ENCODE measurements at regions not wholly inside any gene's neighbourhood (a gene's known extent, or its start where the extent isn't known, plus 50 kb on each side); places are given as distances from the start of the nearest gene placed in this dataset.

DNA sequence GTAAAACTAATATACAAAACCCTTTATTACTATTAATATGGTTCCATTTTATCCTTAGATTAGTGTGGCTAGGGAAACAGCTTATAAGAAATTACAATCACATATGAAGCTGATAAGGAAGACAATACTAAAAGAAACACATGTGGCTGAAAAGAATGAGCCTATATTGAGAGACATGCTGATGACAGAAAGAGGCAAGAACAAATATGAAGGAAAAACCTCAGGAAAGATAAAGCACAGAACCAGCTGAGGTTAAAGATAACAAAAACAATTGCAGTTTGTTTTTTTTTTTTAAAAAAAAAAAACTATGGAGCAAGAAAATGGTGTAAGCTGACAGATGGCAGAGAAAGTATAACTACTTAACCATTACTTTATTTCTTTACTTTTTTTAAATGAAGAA is 69.2 kb upstream of the OSBPL8 start:
- Histone ChIP-seq H3K9me2 (ENCODE audit: insufficient read depth) (no peaks in the 10 kb centered on the region), H3K36me3 (ENCODE audit: control insufficient read depth in 1 of 2, insufficient read depth in 2 of 2, low read length in 2 of 2) (no peaks in the 10 kb centered on the region), H3K79me2 (ENCODE audit: insufficient read depth, low read length) (no peaks in the 10 kb centered on the region), H3K4me1 (ENCODE audit: control insufficient read depth in 1 of 2, insufficient read depth in 2 of 2, low read length in 2 of 2) (peaks cover 0 to 4% of the 10 kb centered on the region in 2 experiments; a peak in 1 of 4 replicates), H3K9me3 (ENCODE audit: control insufficient read depth in 1 of 2, insufficient read depth in 1 of 2, low read depth in 1 of 2, low read length in 2 of 2) (no peaks in the 10 kb centered on the region), H3K4me3 (replicated peaks in 1 of 2; ENCODE audit: low read depth in 1 of 2, low read length in 2 of 2) (no peak overlapping the region), H4K20me1 (ENCODE audit: insufficient read depth) (no peaks in the 10 kb centered on the region), H2AFZ (ENCODE audit: low read depth, low read length, poor library complexity, severe bottlenecking) (no peak overlapping the region), H3K4me2 (ENCODE audit: low read length) (no peak overlapping the region), H3K9ac (ENCODE audit: low read length) (no peak overlapping the region), H3K27me3 (ENCODE audit: insufficient read depth, low read length) (no peaks in the 10 kb centered on the region), H3K27ac (ENCODE audit: low read depth, low read length) (no peak overlapping the region)
- intact Hi-C loops (cut with micrococcal nuclease), result no loop called here
- POLR2A ChIA-PET, result interaction anchor here (0.8 kb wide), 1 partner anchor 9 kb away, joined by 3 read pairs; no protein-coding TSS in a partner anchor
- no TSS peak for BruUV-seq (replicated peaks)
- CTCF ChIA-PET, result interaction anchor here (1.0 kb wide), 1 partner anchor 382 kb away, joined by 4 read pairs; no protein-coding TSS in a partner anchor
- RAD21 ChIA-PET (ENCODE audit: low non-redundant PET in 1 of 2, low total read pairs in 2 of 2, uncharacterized antibody in 2 of 2, unreplicated experiment in 2 of 2), result no interaction called here
- ATAC-seq (no peak), DNase-seq (ENCODE audit: low read depth, low spot score) (no peak)
- TF ChIP-seq EGR1 (IDR thresholded peaks at IDR 0.05; ENCODE audit: low read depth) (no peak), ELF1 (IDR thresholded peaks at IDR 0.05; ENCODE audit: borderline replicate concordance, low read depth) (no peak), TCF7L2 (IDR thresholded peaks at IDR 0.05; ENCODE audit: borderline replicate concordance, extremely low read depth, insufficient read depth, insufficient read length) (no peak), CEBPB (IDR thresholded peaks at IDR 0.05; ENCODE audit: low read depth) (no peak), POLR2A (IDR thresholded peaks at IDR 0.05; ENCODE audit: borderline replicate concordance, extremely low read depth, insufficient read depth, insufficient read length) (no peak), ZFX (IDR thresholded peaks at IDR 0.05) (no peak), SRF (IDR thresholded peaks at IDR 0.05; ENCODE audit: low read depth) (no peak), FOSL1 (IDR thresholded peaks at IDR 0.05; ENCODE audit: low read depth) (no peak), EZH2phosphoT487 (IDR thresholded peaks at IDR 0.05; ENCODE audit: borderline replicate concordance) (no peak), ZNF274 (IDR thresholded peaks at IDR 0.05; ENCODE audit: low read depth, low read length) (no peak), SIN3A (IDR thresholded peaks at IDR 0.05; ENCODE audit: low read depth) (no peak)
- TF ChIP-seq, protein P1, sequence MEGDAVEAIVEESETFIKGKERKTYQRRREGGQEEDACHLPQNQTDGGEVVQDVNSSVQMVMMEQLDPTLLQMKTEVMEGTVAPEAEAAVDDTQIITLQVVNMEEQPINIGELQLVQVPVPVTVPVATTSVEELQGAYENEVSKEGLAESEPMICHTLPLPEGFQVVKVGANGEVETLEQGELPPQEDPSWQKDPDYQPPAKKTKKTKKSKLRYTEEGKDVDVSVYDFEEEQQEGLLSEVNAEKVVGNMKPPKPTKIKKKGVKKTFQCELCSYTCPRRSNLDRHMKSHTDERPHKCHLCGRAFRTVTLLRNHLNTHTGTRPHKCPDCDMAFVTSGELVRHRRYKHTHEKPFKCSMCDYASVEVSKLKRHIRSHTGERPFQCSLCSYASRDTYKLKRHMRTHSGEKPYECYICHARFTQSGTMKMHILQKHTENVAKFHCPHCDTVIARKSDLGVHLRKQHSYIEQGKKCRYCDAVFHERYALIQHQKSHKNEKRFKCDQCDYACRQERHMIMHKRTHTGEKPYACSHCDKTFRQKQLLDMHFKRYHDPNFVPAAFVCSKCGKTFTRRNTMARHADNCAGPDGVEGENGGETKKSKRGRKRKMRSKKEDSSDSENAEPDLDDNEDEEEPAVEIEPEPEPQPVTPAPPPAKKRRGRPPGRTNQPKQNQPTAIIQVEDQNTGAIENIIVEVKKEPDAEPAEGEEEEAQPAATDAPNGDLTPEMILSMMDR (IDR thresholded peaks at IDR 0.05 in 2 of 3, conservative IDR thresholded peaks at IDR 0.05 in 1 of 3; ENCODE audit: borderline replicate concordance in 1 of 3, insufficient read depth in 1 of 3, low read depth in 2 of 3, low read length in 2 of 3), result no peak

Measured in HCT116 (cell line).